PC-3 (cell line): ENCODE measurements at regions not wholly inside any gene's neighbourhood (a gene's known extent, or its start where the extent isn't known, plus 50 kb on each side); places are given as distances from the start of the nearest gene placed in this dataset.

Source experiments
- ATAC-seq: fragments of 200-7000 bp; cut with Tn5 transposase; 2 replicates; pipeline ENCODE4 v1.9.1; 2020; ENCODE audit warnings: mild to moderate bottlenecking, moderate library complexity
- BruUV-seq: library from RNA; stranded (reverse); fragments of 400-500 nt; replicated peaks from 2 replicates; lab custom pipeline; 2021; lab: Mats Ljungman, UMichigan
- CTCF ChIA-PET: fragments of 300-600 bp; sonication (Branson Sonifier 250); formaldehyde crosslinking; loops from one replicate; lab custom pipeline; 2022; ENCODE audit warnings: antibody characterized with exemption; lab: Charles Lee
- POLR2A ChIA-PET: fragments of 300-600 bp; sonication (Branson Sonifier 250); formaldehyde crosslinking; loops from one replicate; lab custom pipeline; 2022; ENCODE audit warnings: antibody characterized with exemption; ENCODE audit not compliant: unreplicated experiment; lab: Charles Lee
- DNase-seq: peaks from one replicate; pipeline ENCODE4 v3.0.0-alpha.2; 2015
- H2AFZ ChIP-seq: fragments of 300-600 bp; sonication (generic); 2 replicates; pipeline ENCODE4 v1.6.0; 2016; ENCODE audit warnings: antibody characterized with exemption, low read length
- H3F3A ChIP-seq: fragments of 300-600 bp; sonication (generic); one replicate; pipeline ENCODE4 v1.6.0; 2017; ENCODE audit warnings: antibody characterized with exemption, low read length, control low read depth, mild to moderate bottlenecking; ENCODE audit not compliant: unreplicated experiment
- H3K27ac ChIP-seq: fragments of 300-600 bp; sonication (generic); 2 replicates; pipeline ENCODE4 v1.5.1; 2016; ENCODE audit warnings: mild to moderate bottlenecking, low read length
- H3K27me3 ChIP-seq: fragments of 300-600 bp; sonication (generic); 2 replicates; pipeline ENCODE4 v1.6.1; 2016; ENCODE audit warnings: low read length, mixed read lengths
- H3K36me3 ChIP-seq: fragments of 300-600 bp; sonication (generic); 2 replicates; pipeline ENCODE4 v1.6.1; 2016; ENCODE audit warnings: low read depth, mixed run types, low read length, mixed read lengths
- H3K4me1 ChIP-seq: fragments of 300-600 bp; sonication (generic); 2 replicates; pipeline ENCODE4 v1.5.1; 2016; ENCODE audit warnings: low read length; ENCODE audit not compliant: insufficient read depth
- H3K4me2 ChIP-seq: fragments of 300-600 bp; sonication (generic); 2 replicates; pipeline ENCODE4 v1.6.0; 2016; ENCODE audit warnings: low read length
- H3K4me3 ChIP-seq: fragments of 300-600 bp; sonication (generic); 2 replicates; pipeline ENCODE4 v1.5.1; 2016; ENCODE audit warnings: mild to moderate bottlenecking, low read length, mixed read lengths
- H3K79me2 ChIP-seq: fragments of 300-600 bp; sonication (generic); 2 replicates; pipeline ENCODE4 v1.6.1; 2017; ENCODE audit warnings: low read length, mixed read lengths
- H3K9ac ChIP-seq: fragments of 300-600 bp; sonication (generic); 2 replicates; pipeline ENCODE4 v1.6.0; 2016; ENCODE audit warnings: mild to moderate bottlenecking, low read length
- H3K9me2 ChIP-seq: fragments of 300-600 bp; sonication (generic); replicated peaks from 2 replicates; pipeline ENCODE4 v1.6.1; 2016; ENCODE audit warnings: mixed run types, low read length, mixed read lengths
- H3K9me3 ChIP-seq: fragments of 300-600 bp; sonication (generic); 2 replicates; pipeline ENCODE4 v1.6.1; 2016; ENCODE audit warnings: low read length, mixed read lengths
- H4K20me1 ChIP-seq: fragments of 300-600 bp; sonication (generic); 2 replicates; pipeline ENCODE4 v1.6.1; 2016; ENCODE audit warnings: low read length, mixed read lengths
- CTCF ChIP-seq: fragments of 300-600 bp; sonication (generic); conservative IDR thresholded peaks from 2 replicates; pipeline ENCODE4 v1.5.1; 2017; ENCODE audit warnings: antibody characterized with exemption, low read depth, mild to moderate bottlenecking, low read length
- EZH2 ChIP-seq: fragments of 300-600 bp; sonication (generic); IDR thresholded peaks from one replicate; pipeline ENCODE4 v1.6.1; 2017; ENCODE audit warnings: antibody characterized with exemption, mild to moderate bottlenecking, low read length; ENCODE audit not compliant: unreplicated experiment
- EZH2phosphoT487 ChIP-seq: fragments of 300-600 bp; sonication (generic); IDR thresholded peaks from 2 replicates; pipeline ENCODE4 v1.6.1; 2018; ENCODE audit warnings: mild to moderate bottlenecking, antibody characterized with exemption, low read length, borderline replicate concordance
- intact Hi-C: fragments of 100-400 bp; cut with micrococcal nuclease; formaldehyde crosslinking; loops from 2 replicates; pipeline ENCODE4 v1.9.0; 2023

GRCh38 chr6:25215881-25216280 is 63.3 kb upstream of the CARMIL1 start:
- BruUV-seq: no TSS peak
- POLR2A ChIA-PET: no interaction called here
- Histone ChIP-seq H3K9me3 (no peaks in the 10 kb centered on the region), H3K36me3 (no peaks in the 10 kb centered on the region), H3K4me2 (no peak overlapping the region), H3F3A (no peaks in the 10 kb centered on the region), H2AFZ (no peak overlapping the region), H4K20me1 (no peaks in the 10 kb centered on the region), H3K79me2 (no peaks in the 10 kb centered on the region), H3K9me2 (no peaks in the 10 kb centered on the region), H3K27ac (no peak overlapping the region), H3K27me3 (no peaks in the 10 kb centered on the region), H3K4me3 (no peak overlapping the region), H3K4me1 (no peaks in the 10 kb centered on the region), H3K9ac (no peak overlapping the region)
- CTCF ChIA-PET: no interaction called here
- intact Hi-C loops: no loop called here
- ATAC-seq: no peak
- no peak for DNase-seq
- TF ChIP-seq CTCF (no peak), EZH2 (no peak), EZH2phosphoT487 (no peak)

- Histone ChIP-seq H3K4me3 (no peak overlapping the region), H3K27ac (no peak overlapping the region), H3K4me1 (no peaks in the 10 kb centered on the region), H3K9ac (no peak overlapping the region), H3K36me3 (no peaks in the 10 kb centered on the region), H2AFZ (no peak overlapping the region), H3K79me2 (no peaks in the 10 kb centered on the region), H3K27me3 (no peaks in the 10 kb centered on the region), H3K4me2 (no peak overlapping the region), H3K9me3 (no peaks in the 10 kb centered on the region), H3F3A (no peaks in the 10 kb centered on the region), H3K9me2 (no peaks in the 10 kb centered on the region), H4K20me1 (no peaks in the 10 kb centered on the region)
- no peak for TF ChIP-seq CTCF
- TF ChIP-seq EZH2phosphoT487: no peak
- TF ChIP-seq EZH2: no peak
- no TSS peak for BruUV-seq
- ChIA-PET POLR2A (interaction anchor here (0.6 kb wide), 1 partner anchor 61 kb away, joined by 3 read pairs; no protein-coding TSS in a partner anchor), CTCF (no interaction called here)
- intact Hi-C loops: no loop called here
- DNase-seq (no peak), ATAC-seq (no peak)
Observed at GRCh38 chr6:25217302-25217701, 61.9 kb upstream of the CARMIL1 start.

GRCh38 chr6:25217829-25218228 is 61.3 kb upstream of the CARMIL1 start:
- Histone ChIP-seq H3K27ac (no peak overlapping the region), H3K79me2 (no peaks in the 10 kb centered on the region), H4K20me1 (no peaks in the 10 kb centered on the region), H2AFZ (no peak overlapping the region), H3F3A (no peaks in the 10 kb centered on the region), H3K4me3 (no peak overlapping the region), H3K36me3 (no peaks in the 10 kb centered on the region), H3K9me2 (no peaks in the 10 kb centered on the region), H3K9ac (no peak overlapping the region), H3K9me3 (no peaks in the 10 kb centered on the region), H3K27me3 (no peaks in the 10 kb centered on the region), H3K4me1 (no peaks in the 10 kb centered on the region), H3K4me2 (no peak overlapping the region)
- BruUV-seq: no TSS peak
- DNase-seq (no peak), ATAC-seq (no peak)
- no peak for TF ChIP-seq CTCF
- TF ChIP-seq EZH2phosphoT487: no peak
- no peak for TF ChIP-seq EZH2
- ChIA-PET POLR2A (no interaction called here), CTCF (interaction anchor here (0.5 kb wide), 1 partner anchor 45 kb away, joined by 5 read pairs; no protein-coding TSS in a partner anchor)
- intact Hi-C loops: no loop called here
